NCI-H2107 treated with DMSO at 0.1 percent for 48 hours (cell line): ENCODE measurements at regions not wholly inside any gene's neighbourhood (a gene's known extent, or its start where the extent isn't known, plus 50 kb on each side); places are given as distances from the start of the nearest gene placed in this dataset.

Source experiments
- DNase-seq: peaks from one replicate; lab custom pipeline; 2025; ENCODE audit not compliant: unreplicated experiment; lab: John Stamatoyannopoulos, UW

DNA sequence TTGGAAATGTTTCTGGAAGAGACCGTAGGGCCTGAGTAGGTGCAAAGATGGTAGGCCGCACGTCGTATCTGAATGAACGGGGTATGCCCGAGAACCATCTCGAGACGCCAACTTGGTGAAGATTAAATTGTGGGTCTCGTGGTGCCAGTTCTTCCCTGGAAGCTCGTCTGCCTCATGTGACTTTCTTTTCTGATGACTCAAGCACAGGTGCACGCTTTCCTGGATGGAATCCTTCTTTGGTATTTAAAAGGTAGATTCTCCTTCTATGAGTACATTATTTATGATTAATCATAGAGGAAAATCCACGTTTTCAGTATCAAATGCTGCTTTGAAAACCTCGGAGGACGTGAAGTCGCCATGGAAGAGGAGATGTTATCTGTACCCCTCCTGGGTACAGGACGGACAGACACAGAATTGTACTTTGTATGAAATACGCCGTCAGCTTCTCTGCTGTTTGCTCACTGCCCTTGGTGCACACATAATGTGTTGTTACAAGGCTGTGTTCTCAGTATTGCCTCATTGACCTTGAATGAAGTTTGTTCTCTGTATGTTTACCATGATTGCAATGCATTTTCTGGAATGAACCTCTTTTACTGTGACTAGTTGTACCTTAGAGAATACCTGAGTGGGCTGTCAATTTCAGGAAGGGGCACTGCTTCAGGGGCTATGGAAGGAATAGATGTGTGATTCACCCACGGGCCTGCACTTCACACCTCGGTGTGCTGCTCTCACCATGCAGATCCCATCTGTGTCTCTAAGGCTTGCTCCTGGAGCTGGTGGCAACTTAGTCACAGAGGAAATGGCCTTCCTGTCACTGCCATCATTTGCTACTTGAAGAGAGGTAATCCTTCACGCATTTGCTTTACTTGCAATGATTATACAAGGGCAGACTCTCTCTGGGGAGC is 137.3 kb upstream of the RTL1 start:
- no peak for DNase-seq

DNA sequence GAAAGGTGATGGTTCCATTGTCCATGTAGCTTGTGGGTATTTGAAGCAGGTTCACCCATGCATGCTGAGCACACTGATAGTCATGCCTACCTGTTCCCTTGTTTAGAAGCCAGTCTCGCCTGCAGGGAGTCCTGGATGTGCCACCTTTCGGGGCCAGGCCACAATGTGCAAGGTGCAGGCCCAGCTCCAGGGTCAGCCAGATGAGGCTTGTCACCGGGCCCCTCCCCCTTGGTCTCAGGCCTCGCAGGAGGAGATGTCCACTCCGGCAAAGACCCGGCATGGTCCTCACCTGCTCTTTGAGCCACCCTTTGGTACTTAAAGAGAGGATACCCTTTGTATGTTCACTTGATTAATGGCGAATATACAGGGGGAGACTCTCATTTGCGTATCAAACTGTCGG is 140.4 kb upstream of the RTL1 start:
- DNase-seq: no peak

DNA sequence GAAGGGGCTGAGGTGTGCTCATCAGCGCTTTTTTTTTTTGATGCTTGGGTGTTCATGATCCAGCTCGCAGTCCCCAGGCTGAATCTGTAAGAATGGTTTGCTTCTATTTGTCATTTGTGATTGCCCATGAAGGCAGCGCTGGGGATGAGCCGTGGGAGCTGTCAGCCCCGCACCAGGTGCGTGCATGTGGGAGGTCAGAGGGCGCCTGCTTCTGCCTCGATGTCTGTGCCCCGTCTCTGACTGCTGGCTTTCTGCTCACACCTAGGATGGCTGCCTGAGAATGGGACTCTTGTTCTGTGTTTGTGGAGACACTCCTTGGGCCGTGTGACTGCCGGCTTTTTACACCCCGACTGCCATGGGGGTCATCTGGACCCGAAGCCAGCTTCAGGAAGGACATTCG is 141.2 kb upstream of the RTL1 start:
- DNase-seq: no peak

DNA sequence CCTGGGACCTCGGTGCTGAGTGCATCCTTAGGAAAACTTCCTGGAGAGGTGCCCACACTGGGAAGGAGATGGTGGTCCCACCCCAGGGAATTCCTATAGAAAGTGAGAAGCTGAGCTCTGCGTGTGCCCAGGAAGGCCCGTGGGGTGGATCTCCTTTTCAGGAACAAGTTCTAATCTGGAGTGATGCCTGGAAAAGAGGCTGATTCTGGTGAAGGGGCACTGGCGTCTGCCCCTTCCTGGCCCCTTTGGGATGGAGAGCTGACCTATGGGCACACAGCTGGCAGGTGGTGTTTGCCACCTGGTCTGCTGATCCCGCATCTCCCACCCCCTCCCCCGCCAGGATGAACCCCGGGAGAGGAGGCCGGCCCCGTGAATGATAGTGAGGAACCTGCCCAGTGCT is 142.0 kb upstream of the RTL1 start:
- DNase-seq: no peak

DNA sequence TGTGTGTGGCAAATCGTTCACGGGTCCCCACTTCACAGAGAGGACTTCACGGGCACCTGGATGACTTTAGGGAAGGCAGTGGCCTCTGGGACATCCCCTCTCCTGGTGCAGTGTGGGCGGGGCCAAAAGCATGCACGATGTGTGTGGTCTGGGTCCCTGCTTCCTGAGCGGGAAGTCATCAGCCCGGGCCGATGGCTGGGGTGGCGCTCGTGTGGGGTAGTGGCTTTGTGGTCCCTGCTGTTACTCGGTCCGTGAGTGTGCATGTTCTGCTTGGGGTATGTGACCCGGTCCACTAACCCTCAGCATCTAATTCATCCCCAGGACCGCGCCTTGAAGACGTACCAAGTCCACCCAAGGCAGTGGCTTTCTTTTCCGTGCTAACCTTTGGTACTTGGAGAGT is 142.5 kb upstream of the RTL1 start:
- no peak for DNase-seq

DNA sequence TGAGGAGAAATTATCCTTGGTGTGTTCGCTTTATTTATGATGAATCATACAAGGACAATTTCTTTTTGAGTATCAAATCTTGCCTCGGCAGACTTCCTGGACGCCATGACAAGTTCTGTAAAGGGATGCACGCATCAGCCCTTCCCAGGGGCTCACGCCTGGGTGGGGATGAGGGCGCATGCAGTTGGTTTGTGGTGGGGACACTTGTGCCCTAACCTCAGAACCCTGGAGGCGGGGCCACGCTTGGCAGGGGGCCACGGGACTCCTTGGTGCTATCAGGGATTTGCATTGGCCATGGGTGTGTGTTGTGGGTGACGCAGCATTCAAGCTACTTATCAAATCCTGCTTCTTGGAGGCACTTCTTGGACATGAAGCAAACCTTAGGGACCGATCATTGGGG is 143.8 kb upstream of the RTL1 start:
- no peak for DNase-seq

DNA sequence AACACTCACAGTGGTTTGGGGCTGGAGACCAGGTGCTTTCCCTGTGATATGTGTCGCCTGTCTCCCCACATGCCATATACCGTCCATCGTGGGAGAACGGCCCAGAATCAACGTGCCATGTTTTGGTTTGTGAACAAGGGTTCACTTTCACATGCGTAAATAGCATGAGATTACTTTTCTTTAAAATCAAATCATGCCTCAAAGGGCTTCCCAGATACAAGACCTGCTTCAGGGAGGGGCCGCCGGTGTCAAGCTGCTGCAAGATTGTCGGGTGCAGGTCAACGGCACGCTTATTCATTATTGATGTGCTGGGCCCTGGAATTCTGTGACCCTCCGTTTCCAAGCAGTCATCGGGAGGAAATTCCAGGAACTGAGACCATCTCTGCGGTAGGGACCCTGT is 145.2 kb upstream of the RTL1 start:
- DNase-seq: no peak

DNA sequence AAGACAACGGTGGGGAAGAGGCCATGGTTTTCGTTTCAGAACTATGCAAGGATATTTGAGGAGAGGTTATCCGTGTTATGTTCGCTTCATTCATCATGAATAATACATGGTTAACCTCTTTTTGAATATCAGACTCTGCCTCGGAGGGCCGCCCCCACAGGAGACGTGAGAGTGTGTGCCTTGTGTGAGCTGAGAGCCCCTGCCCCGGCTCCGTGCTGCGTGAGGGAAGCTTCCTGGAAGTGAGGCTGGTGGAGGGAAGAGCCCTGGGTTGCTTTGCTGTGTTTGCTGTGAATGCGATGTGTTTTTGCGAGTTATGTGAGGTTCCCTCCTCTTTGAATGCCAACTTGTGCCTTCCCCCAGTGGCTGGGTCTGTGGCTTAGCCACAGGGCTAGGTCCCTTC is 146.0 kb upstream of the RTL1 start:
- no peak for DNase-seq

DNA sequence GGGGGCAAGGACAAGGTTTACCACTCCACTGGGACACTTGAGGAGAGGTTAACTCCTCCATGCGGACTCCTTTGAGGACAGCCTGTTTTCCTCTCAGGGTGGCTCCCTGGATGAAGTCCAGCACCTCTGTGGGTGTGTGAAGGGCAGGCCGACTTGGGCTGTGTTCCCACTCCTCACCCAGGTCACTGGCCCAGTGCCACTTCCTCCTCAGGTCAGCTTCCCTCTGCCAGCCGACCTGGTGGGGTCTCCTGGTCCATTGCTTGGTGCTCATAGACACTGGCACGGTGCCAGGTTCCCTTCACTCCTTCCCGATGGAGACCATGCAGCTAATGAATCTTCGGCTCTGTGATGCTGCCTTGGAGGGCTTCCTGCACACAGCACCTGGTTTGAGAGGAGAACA is 146.4 kb upstream of the RTL1 start:
- DNase-seq: no peak

DNA sequence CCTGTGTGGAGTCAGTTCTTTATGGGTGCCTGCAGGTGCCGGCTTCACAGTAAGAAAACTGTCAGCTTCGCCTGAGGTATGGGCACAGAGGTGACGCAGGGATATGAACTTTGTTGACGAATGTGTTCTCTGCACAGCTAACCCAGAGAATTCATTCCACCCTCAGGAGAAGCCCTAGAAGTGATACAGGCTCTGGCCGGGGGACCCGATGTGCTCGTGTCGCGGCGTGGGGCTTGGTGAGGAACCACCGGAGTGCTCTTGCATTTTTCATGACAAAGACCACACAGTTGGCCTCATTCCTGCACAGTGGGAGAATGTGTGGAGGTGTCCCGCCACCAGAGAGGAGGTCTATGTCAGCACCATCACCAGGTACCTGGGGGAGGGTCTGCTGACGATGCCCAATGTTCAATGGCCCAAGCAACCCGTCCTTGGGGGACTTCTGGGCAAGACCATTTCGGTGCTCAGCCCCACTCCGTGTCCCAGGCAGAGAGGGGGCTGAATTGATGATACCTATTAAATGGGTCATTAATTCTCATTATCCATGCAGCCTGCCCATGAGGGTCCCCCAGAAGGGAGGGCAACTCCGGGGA is 147.5 kb upstream of the RTL1 start:
- no peak for DNase-seq

DNA sequence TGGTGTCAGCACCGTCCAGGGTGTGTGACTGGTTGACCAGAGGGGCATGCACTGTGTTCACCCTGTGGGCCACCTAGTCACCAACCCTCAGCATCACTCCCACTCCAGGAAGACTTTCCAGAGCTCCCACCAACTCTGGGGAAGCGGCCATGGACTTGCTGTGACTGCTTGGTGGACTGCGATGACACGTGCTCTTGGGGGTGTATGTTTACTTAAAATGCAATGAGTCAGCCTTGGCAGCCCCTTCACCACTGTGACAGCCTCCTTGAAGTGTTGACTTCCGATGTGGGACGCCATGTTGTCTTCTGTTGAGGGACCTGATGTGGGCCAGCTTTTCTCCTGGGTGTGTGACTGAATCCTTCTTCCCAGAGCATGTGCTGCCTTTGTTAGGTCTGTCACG is 151.1 kb upstream of the RTL1 start:
- DNase-seq: no peak

DNA sequence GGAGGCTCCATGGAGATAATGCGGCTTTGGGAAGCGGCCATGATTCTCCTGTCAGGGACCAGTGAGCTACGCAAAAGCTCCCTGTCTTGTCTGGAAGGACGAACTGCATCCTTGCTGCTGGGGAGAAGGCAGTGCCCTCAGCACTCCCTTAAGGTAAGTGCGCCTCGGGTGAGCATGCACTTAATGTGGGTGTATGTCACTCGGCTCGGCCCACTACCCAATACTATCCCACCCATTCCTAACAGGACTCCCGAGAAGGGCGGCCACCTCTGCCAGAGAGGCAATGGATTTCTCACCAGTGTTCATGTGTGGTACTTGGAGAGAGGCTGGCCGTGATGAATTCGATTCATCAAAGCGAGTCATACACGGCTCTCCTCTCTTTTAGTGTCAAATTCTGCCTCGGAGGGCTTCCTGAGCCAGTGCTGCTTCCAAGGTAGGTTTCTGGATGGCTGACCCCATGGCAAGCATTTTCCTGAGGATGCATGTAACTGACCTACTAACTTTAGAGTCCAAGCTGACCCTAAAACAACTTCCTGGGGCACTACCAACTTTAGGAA is 151.7 kb upstream of the RTL1 start:
- no peak for DNase-seq

DNA sequence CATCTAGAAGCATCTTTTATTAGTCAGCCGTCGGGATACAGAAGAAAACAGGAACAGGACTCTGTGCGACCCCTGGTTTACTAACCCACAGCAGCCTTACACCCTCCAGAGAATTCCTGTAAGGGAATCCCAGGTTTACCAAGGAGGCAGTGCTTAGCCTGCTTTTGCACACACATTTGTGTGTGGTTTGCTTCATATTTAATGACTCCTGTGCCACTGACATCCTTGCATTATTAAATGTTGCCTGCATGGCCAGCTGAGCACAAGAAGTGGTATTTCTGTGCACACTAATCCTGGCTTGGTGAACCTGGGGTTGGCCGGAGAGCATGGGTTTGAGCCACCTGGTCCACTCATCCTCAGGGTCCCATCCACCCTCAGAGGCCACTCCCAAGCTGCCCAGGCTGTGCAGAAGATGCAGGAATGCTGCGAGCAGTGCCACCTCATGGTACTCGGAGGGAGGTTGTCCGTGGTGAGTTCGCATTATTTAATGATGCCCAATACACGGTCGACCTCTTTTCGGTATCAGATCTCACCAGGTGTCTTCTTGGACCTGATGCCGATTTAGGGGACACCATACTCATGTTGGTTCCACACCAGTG is 152.4 kb upstream of the RTL1 start:
- DNase-seq: no peak

DNA sequence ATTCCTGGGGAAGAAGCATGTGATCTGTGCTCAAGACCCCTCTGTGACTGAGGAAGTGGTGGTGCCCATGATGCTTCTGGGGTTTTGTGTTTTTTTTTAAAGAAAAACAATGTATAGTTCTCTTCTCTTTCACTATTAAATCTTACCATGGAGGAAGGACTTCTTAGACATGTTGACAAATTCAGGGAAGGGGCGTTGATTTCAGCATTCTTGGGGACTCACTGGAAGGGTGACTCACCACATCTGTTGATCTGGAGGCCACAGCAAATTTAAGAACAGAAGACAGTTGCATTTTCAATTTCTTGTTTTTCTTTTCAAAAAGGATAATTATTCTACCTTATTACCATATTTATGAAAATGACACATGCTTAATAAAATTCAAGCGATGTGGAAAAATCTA is 152.9 kb upstream of the RTL1 start:
- no peak for DNase-seq

DNA sequence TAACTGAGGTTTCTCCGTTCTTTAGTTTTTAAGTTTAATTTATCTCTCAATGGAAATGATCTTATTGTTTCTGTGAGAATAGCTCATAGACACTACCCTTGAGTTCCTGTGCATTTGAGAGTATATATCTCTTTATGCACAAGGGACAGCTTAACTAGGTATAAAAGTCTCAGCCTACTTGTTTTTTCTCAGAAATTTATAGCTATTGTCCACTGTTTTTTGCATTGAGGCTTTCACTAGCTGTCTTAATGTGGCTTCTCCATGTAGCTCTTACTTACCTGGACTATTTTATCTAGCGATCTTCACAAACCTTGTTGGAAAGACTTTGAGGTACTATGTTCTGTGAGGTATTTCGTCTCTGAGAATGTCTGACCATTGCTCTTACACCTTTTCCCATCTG is 153.9 kb upstream of the RTL1 start:
- DNase-seq: no peak

DNA sequence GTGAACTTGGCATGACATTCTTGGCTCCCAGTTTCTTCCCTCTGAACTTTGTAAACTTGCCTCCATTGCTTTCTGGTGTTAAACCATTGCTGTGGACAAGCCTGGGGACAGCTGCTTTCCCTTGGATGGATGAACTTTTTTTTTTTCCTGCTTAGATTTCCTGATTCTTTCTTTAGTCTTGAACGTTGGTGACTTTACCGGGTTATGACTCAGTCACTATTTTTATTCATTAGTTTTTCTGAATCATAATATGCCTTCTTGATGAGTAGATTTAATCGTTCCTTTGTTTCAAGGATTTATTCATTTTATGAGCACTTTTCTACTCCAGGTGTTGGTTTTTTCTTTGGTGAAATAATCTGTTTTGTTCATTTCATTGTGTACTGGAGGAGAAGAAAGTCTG is 155.0 kb upstream of the RTL1 start:
- DNase-seq: no peak

DNA sequence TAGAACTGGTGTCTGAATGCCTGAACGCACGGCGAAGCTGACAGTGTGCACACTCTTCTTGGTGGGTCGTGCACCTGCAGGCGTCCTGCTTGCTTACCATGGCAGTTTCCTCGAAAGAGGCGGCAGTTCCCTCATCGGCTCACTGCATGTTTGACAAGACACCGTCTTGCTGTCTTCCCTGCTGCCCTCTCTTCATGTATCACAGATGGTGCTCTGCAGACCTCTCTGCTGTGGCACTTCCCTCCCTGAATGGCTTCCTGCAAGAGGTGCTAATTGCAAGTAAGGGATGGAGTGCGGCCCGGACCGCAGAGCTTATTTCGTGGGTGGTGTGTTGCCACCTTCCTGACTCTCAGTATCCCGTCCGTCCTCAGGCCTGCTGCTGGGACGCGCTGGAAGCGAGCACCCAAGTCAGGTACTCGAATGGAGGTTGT is 156.7 kb upstream of the RTL1 start:
- DNase-seq: no peak

DNA sequence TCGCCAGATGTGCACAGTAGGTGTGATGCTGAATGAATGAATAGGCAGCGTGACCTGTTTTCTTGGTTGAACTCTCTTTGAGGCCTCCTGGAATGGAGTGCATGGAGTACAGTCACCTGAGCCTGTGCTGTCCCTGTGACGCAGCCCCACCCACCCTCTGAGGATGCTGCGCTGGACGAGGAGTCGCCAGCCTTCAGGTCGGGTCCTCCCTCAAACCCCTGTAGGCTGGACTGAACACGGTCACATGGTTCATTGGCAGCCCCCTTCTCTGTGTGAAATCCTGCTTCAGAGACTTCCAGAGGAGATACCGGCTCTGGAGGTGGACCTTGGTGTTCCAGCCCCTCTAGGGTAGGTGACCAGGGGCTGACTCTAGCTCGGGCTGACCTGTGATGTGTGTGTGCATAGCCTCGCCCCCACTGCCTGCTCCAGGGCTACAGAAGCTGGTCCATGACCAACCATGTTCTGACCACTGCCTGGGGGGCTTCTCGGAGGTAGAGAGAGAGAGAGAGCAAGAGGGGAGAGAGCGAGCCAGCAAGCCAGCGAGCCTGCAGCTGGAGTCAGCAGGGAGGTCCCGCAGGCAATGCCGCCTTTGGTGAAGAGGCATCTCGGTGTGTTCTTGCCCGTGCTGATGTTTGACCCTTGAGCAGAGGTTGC is 158.0 kb upstream of the RTL1 start:
- no peak for DNase-seq

DNA sequence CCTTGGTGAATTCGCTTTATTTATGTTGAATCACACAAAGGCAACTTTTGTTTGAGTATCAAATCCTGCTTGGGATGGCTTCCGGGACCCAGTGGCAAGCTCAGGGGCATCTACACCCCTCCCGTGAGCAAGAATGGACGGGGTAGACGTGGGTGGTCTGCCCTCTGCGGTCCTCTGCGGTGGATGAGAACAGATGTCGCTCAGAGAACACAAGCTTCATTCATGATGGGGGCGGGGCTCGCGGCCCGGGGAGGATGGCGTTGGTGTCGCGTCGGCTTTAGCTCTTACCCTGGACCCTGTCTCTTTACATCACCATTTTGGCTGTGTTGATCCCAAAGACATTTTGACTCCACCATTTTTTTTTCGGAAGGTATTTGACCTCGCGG is 158.5 kb upstream of the RTL1 start:
- no peak for DNase-seq

DNA sequence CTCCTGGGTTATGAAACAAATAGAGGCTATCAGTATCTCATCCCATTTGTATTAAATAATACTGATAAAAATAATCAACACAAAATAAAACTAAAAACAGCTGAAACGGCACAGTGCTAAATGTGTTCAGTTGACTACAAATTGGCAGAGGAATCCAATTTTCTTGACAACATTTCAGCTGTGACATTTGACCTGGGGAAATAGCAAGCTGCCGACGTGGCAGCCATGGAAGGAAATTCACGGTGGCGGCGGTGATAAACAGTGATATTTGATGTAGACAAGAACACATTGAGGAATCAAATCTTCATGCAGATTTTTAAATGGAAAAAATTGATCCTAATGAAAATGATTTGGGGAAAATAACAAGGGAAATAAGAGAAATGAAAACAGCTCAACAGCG is 159.1 kb upstream of the RTL1 start:
- DNase-seq: no peak

DNA sequence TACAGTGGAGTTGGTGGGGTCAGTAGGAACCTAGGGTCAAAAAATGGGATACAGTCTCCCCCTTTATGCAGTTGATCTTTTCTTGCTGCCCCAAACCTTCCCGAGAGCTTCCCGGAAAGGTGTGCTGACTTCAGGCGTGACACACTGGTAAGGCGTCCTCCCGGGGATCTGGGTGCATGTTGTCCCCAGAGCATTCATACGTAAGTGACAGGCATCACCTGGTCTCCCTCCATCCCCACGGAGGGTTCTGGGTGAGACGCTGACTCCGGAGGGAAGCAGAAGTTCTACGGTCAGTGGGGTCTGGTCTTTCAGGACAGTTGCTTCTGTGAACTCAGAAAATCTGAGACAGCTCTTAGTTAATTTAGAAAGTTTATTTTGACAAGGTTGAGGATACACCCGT is 159.6 kb upstream of the RTL1 start:
- DNase-seq: no peak
